ENCODE measurements at regions not wholly inside any gene's neighbourhood (a gene's known extent, or its start where the extent isn't known, plus 50 kb on each side); places are given as distances from the start of the nearest gene placed in this dataset.

DNA sequence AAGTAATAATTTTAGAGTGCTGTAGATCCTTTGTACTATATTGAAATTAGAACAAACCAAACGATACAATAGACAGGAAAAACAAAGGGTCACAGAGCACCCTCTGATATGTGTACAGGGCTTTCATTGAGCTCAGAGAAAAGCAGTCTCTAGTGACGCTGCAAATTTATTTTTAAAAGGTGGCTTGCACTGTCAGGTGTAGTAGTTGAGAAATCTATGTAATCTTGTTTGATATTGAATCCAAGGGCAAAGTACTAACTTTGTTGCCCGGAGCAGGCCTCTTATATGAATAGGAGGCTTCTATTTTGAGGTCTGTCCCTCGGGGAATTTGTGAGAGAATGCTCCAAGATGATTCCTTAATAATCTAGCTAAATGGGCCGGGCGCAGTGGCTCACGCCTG, 1755.5 kb downstream of the PCDH7 start:
- no peak for DNase-seq

DNA sequence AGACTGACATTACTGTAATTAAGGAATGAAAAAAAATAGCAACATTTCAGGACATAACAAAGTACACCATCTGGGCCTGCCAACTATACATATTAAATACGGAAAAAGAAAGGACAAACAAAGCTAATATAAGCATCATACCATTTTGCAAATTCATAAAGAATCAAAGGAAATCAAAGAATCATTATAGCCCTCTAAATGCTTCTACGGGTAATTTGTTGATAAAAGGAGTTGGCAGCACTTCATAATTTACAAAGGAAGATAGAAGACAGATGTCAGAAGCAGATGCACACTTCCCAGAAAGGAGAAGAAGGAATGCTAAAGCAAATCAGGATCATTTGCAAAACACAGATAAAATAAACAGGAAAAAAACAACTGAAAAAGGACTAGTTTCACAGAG, 1757.3 kb downstream of the PCDH7 start:
- no peak for DNase-seq

DNA sequence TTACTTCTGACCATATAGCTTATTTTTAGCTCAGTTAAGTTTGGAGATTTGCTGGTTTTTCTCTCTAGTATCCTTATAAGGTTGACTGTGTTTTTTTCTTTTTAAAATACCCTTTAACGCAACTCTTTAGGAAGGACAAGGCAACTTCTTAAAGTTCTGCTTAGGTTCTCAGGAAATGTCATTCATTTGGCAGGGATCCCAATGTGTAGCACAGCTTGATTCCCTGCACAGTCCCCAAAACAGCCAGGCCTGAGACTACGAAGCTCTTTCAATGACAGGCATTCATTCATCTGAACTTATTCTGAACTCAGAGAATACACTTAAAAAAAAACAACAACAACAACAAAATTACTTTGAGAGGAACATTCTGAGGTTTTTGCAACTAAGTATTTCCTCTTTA, 1765.8 kb downstream of the PCDH7 start:
- peak; percentile 15 for DNase-seq

DNA sequence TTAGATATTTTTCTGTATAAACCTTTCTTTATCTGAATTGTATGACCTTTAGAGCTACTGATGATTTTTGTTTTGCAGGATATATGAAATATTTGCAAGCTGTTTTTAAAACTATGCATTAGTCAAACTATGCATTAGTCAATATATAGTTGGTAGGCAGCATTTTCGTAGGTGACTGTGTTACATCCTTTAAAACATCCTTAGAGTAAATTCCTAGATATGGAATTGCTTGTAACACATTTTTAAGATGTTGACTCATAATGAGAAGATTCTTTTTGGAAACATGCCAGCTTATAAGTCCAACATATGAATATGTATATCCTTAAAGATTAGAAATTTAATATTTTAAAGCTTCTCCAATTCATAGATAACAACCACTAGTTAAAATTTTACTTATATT, 1768.5 kb downstream of the PCDH7 start:
- no peak for DNase-seq

DNA sequence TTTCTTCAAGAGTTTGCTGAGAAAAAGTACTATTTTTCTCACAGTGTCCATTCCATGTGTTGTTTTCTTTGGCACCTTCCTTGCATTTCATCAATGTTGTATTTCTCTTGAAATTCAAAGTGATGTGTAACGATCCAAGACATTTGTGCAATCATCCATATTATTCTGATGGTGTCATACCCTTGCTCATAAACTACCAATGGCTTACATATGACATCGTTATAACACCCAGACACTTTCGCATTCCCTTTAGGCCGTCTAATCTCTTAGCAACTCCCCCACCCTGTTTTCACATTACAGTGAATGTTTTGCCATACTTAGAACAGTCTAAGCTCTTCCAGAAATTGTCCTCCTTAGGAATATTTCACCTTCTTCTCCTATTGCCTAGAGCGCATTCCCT, 1779.0 kb downstream of the PCDH7 start:
- DNase-seq = no peak

DNA sequence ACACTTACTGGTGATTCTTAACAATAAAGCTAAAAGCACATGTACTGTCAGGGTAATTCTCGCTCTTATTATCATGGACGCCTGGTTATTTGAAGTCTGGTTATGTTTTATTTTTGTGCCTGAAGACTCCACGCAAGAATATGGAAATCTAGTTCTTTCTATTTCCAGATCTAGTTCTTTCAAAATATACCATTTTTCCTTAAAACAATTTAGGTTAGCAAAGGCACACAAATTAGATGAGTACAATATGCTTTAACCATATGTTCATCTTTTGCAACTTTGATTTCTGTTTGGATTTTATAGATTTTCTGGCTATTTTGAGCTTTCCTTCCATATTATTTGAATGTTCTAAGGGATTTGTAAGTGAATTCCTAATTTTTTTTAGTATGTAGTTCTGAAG, 1783.1 kb downstream of the PCDH7 start:
- no peak for DNase-seq

DNA sequence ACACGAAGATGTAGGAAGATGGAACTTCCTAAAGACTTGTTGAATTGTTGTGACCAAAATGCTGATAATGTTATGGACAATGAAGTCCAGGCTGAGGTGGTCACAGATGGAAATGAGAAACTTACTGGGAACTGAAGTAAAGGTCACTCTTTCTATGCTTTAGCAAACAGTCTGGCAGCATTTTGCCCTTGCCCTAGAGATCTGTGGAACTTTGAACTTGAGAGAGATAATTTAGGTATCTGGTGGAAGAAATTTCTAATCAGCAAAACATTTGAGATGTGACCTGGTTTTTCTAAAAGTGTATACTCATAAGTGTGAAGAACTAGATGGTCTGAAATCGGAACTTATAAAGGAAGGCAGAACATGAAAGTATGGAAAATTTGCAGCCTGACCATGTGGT, 1785.9 kb downstream of the PCDH7 start:
- DNase-seq = no peak

DNA sequence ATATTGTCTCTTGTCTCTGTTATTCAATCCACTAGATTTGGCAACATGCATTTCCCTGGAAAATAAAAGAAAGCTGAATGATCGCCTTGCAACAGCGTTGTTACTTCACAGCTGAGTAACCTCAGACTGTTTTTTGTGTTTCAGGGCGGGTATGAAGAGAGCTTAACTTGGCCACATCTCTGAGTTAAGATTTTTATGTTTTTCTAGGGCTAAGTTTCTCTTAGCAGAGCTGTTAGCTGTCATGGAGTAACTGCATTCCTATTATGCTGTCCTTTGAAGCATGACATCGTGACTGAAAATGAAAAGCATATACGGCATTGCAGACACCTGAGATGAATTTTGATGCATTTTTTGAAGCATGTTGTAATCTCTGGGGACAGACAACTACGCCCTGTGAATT, 1798.9 kb downstream of the PCDH7 start:
- DNase-seq = peak; percentile 9

DNA sequence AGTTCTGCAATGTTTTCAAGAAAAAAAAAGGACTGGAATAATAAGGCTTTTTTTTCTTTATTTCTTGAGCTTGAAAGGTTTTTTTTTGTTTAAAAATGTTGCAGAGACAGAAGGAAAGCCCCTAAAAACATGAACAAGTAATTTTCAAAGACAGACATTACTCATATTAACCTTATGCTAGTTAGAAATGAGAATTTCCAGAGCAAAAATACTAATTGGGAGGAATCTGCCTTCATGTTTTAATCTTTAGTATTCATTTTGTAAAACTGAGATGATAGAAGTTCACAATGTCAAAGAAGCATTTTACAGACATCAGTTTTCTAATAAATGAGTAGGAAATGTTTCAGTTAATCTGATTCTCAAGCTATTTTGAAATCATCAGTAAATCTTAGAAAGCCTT, 1805.3 kb downstream of the PCDH7 start:
- no peak for DNase-seq

DNA sequence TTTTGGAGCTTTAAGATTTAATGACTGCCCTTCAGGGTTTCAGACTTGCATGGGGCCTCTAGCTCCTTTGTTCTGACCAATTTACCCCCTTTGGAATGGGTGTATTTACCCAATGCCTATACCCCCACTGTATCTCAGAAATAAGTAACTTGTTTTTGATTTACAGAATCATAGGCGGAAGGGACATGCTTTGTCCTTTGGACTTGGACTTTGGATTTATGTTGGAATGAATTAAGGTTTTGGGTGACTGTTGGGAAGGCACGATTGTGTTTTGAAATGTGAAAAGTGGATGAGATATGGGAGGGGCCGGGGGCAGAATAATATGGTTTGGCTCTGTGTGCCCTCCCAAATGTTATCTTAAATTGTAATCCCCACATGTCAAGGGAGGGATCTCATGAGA, 1824.7 kb downstream of the PCDH7 start:
- DNase-seq = no peak

DNA sequence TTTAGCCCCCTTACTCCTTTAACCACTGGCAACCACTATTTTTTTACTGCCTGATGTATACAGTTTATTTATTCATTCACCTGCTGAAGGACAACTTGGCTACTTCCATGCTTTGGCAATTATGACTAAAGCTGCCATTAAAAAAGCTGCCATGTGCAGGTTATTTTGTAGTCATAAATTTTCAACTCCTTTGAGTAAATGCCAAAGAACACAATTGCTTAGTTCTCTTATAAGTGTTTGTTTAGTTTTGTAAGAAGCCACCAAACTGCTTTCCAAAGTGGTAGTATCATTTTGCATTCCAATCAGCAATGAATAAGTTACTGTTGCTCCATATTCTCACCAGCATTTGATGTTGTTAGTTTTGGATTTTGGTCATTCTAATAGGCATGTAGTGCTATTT, 1831.8 kb downstream of the PCDH7 start:
- DNase-seq = no peak

DNA sequence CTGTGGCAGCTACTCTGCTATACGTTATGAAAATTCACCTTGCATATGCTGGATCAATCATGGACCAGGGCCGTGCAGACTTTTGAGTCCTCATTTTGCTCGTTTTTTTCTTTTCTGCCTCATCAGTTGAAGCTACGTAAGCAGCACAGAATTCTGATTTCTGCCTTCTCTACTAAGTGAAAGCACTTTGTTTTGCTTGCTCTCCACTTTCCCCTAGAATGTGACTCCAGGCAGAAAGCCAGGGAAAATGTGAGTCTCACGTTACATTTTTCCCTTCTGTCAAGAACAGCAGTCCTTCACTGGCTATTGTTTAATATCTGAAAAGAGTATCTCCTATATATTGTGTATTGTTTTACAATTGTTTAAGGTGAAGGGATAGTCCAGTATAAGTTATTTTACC, 1840.1 kb downstream of the PCDH7 start:
- DNase-seq = peak; percentile 82

DNA sequence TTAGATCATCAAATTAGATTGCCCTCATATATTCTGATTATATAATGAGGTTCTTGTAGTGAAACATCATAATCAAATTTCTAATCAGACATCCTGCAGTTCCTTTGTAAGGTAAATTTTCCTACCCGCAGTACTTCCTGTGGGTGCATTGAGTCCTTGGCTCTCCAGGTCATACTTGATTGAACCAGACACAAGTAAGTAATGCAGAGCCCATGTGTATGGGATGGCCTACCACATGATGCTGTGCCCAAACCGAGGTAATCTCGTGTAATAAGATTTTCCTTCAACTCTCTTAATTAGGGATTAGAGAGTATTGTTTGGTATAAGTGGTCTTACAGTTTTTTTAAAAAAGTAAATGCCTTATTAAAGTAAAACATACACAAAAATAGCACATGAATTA, 1841.8 kb downstream of the PCDH7 start:
- DNase-seq = no peak

DNA sequence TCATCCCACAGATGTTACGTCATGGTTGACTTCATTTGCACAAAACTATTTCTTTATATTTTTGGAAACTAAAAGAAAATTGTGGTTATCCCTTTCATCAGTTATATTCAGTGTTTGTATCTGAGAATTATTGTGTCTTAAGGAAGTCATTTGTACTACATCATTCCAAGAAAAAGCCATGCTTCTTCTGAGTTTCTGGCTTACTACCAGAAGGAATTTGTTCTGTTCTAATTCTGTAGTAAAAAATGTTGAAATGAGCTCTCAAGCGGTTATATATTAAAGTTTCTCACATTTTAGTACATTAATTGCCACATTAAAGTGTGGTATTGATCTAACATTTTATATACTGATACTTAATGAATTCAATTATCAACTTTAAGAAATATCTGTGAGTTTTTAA, 1844.5 kb downstream of the PCDH7 start:
- DNase-seq = peak; percentile 1

DNA sequence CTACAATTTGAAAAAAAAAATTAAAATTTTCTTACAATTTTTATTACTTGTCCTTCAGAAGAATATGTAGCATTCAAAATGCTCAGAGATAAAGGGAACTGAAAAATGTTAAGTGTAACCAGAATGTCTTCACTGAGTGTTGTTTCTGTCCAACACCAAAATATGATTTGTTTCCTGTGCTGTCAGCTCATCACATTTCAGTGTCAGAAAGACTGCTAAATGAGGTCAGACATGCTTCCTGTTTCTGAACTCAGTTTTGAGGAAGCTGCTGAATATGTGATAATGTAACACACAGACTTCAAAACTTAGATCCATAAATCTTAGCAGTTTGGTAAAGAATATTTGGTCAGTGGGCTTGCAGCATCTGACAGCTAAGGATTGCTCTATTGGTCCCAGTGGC, 1849.7 kb downstream of the PCDH7 start:
- DNase-seq = peak; percentile 4

DNA sequence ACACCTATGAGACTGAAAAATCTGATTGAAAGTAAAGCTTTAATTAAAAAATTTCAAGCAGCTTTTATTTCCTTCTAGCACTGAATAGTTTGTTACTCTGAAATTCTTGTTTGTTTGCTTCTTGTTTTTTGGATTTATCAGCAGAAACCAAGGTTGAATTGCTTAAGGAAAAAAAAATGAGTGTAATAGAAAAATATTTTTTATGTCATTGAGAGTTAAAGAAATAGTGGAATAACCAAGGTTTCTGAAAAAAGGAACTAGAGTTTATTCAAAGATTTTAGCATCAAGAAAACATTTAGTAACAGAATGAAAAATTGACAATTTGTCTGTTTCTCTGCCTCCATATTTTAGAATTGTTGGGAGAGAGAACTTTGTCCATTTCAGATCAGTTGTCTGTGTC, 1852.2 kb downstream of the PCDH7 start:
- DNase-seq = no peak

DNA sequence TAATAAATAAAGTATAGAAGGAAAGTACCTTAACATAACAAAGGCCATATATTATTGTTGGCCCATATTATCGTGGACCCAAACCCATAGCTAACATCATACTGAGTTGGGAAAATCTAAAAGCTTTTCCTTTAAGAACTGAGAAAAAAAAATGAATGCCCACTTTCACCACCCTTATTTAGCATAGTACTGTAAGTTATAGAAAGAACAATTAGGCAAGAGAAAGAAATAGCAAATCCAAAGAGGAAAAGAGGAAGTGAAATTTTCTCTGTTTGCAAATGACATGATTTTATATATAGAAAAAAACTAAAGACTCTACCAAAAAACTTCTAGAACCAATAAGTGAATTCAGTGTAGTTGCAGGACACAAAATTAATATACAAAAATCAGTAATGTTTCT, 1854.6 kb downstream of the PCDH7 start:
- no peak for DNase-seq

DNA sequence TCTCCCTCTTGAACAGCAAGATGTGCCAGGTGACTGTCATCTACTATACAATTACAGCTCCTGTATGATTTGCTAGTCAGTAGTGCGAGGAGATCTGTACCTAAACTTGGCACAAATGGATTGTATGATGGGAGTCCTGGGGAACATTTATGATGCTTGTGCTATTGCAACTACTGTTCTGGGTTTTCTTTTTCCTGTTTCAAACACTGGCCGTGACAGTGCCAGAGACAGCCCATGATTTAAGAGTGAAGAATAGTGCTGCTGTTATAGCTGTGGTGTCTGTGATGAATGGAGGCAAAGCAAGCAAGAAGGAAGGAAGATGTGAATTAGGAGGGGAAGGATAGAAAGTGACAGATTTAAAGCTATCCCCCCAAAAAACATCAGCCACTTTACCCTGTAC, 1868.9 kb downstream of the PCDH7 start:
- no peak for DNase-seq

DNA sequence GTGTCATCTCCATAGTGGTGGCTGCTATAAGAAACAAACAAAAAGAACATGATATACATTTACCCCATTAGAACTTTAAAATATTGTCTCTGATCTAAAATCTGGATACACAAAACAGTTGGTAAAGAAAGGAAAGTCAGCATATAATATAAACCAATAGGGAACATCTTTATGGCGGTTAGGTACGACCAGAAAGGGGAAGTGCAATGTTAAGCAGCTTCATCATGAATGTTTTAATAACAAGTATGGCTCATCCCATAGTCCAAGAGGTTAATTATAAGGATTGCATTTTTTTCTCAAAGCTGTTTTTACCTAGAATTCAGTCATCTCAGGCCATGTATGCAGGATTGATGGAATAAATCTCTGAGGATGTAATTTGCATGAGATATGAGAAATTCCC, 1869.7 kb downstream of the PCDH7 start:
- no peak for DNase-seq

DNA sequence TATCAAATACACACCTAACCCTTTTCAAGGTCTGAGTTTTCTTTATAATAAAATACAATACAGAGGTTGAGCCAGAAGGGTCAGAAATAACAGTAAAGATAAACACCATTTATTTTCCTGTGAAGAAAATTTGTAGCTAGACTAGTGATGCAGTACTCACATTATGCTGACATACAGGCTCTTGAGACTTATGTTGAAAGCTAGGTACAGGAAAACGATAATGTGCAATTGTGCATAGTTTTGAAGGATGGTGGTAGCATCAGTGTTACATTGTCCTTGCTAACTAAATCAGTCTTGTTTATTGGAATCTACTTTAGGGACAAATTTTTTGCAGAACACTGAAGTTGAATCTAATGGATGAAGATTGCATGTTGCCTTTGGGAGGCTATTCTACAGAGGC, 1877.2 kb downstream of the PCDH7 start:
- DNase-seq = no peak

DNA sequence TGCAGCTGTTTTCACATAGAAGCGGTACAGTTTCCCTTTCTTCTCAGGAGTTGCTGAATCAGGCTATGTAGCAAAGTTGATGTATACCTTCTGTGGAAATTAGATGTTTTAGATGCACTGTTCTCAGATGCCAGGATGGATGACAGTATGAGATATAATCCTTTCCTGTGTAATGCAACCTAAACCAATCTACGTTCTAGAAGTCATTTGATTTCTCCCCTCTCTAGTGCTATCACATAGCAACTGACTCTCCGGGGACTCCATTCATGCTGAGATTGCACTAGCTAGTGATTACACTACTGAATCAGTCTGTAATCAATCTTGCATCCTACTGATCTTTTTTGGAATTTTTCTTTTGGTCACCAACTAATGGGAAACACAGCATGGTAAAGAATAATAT, 1881.7 kb downstream of the PCDH7 start:
- DNase-seq = no peak

DNA sequence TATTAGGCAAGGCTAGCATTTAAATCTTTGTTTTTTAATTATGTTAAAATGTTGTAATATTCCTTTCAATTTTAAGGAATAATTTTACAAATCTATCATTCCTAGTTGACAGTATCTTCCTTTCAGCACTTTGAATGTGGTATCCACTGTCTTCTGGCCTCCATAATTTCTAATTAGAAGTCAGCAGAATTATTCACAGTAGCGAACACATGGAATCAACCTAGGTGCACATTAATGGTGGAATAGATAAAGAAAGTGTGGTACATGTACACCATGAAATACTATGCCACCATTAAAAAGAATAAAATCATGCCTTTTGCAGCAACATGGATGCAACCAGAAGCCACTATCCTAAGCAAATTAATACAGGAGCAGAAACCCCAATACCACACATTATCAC, 1887.8 kb downstream of the PCDH7 start:
- DNase-seq = no peak

DNA sequence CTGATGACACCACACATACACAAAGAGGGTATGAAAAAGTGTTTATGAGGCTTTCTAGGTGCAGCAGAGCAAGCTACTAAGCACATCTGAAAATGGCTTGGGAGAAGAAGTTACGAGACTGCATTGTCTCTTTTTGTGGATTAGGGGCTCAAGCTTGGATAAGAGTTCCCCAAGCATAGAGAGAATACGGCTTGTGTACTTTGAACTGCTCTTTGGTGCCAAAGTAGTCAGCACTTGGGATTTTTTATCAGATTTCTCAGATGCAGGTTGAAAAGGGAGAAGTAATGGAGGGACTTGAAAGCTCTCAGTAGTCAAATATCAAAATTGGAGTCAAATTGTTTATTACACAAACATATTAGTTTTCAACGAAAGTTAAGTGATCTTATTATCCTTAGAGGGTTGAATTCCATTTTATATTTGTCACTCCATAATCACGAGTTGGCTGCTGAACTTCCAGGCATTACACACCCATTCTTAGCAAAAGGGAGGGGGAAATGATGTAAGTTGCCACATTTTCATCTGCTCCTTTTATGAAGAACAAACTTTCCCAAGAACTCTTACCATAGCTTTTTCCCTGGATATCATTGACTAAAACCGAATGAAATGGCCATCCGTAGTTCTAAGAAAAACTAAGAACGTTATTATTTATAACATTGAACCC, 1904.9 kb downstream of the PCDH7 start:
- no peak for DNase-seq

DNA sequence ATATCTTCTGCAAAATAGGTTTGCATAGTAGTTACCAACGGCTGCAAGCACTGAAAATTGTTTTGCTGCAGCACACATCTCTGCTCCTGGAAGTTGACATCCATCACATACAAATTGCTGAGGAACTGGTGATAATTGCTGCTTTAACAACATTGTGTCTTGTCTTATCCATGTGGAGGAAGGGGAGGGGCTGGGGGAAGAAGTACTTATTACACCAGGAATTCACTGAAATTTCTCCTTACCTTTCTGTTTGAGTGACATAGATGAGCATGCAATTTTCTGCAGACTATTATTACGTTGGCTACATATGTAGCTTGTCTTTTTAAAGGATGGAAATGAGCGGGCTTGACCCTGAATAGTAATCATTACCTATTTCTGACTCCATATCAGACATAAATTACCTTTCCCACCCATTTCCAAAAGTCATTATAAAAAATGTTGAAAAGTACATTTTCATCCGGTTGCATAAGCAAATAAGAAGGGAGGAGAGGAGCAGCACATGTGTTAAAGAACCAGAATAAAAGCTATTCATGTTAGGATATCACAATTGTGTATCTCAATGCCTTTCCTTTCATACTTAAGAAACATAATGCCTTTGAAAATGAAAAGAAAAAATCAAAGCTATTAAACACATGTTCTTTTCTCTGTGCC, 1905.6 kb downstream of the PCDH7 start:
- no peak for DNase-seq

DNA sequence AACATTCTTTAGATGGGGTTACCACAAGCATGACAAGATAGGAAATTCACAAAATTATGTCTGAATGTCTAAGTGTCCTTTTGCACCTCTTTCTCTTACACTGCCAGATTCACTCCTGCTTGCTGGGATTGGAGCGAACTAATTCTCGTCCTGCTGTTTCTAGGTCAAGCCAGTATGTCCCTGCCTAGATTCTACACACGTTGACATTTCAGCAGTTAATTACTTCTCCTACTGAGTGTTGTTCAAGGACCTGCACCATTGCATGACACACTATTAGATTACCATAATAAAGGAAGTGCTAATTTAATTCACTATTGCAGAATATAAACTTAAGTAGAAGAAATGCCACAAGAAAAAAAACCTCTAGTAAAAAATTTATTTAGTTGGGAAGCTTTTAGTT, 1911.7 kb downstream of the PCDH7 start:
- no peak for DNase-seq
